Suppressor macrophage treated with lipopolysaccharide for 4 hours (primary cell): ENCODE measurements at regions not wholly inside any gene's neighbourhood (a gene's known extent, or its start where the extent isn't known, plus 50 kb on each side); places are given as distances from the start of the nearest gene placed in this dataset.

Source experiments
- DNase-seq: peaks from one replicate; pipeline ENCODE4 v3.0.0-alpha.2; 2020

DNA sequence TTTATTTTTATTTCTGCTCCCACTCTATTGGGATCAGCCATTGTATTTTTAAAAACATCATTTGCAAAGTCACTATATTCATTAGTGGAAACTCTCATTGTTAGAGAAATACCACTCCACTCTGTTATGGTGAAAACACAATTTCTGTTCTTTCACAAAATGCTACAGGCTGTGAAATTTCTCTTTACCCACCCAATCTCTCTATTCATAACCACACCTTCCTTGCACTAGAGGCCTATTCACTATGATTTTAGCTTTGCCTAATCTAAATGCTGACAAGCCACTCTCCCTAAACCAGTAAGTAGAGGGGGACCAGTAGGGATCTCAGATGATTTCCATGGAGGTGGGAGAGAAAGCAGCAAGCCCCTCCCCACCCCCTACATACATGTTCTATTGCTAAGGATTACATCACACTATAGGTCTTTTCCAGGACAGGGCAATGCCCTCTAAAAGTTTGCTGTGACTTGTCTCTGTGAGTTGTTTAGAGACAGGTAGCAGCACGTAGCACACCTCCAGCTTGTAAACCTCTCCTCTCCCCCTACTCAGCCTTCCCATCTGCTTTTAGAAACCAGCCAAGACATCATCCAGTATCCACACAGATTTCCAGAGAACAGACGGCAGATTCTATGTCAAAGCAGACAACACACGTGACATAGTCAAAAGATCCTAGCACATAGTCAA, 58.3 kb upstream of the PPP1R3C start:
- no peak for DNase-seq

DNA sequence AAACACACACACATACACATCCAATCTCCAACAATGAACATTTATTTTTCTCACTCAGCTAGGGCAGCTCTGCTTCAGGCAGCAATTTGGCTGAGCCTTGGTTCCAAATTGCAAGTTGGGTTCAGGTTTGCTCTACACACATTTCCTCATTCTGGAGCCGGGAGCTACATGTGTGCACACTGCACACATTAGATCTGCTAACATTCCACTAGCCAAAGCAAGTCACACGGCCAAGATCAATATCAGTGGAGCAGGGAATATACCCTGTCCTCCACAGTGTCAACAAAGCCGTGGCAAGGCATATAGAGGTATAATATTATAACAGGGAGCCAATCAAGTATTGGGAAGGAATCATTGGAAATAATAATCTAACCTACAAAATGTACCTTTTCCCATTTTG, 57.5 kb upstream of the PPP1R3C start:
- DNase-seq = no peak

- DNase-seq = peak; percentile 12
Measured at GRCh38 chr10:91689731-91690168, 56.9 kb upstream of the PPP1R3C start.

DNA sequence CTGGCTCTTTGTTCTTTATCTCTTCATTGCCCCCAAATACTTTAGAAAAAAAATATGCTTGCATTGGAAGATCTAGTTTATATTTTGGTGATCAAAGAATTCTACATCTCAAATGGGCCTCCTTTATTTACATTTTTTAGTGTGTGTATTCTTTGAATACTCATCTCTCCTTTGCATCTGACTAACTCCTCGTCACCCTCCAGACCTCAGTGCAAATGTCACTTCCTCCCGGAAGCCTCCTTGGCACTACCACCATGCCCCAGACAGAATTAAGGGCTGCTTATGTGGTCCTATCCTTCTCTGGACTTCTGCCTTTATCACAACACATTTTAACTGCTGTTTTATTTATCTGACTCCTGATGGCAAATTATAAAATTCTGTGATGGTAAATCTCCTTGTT, 52.0 kb upstream of the PPP1R3C start:
- DNase-seq = no peak

DNA sequence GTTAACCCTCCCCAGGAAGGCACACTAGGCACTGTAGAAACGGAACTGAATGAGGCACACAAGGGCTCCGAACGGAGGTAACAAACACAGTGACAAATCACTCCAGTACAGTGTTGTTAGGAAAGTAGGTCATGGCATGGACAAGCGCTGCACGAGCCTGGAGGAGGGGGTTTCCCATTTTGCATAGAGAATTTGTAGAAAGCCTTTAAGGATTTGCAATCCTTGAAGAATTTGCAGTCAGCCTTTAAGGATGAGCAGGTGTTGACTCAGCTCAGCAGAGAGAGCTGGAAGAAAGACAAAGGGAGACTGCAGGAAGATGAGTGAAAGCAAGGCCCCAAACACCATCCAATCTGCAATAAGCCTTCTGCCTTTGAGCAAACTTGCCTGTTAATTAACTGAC, 51.1 kb upstream of the PPP1R3C start:
- DNase-seq = no peak

GRCh38 chr10:91682912-91683311, 50.0 kb upstream of the PPP1R3C start:
- DNase-seq = no peak
